Left lung (tissue), 4 donors: ENCODE measurements at regions not wholly inside any gene's neighbourhood (a gene's known extent, or its start where the extent isn't known, plus 50 kb on each side); places are given as distances from the start of the nearest gene placed in this dataset.
"Not testable (repeated sequence)": the region's sequence is repeated elsewhere in the genome, so short reads cannot be mapped to it uniquely, and the experiment has no call there.

ENCODE experiments used
- ATAC-seq: fragments of 200-7000 bp; cut with Tn5 transposase; one replicate; pipeline ENCODE4 v1.9.1; 2020; ENCODE audit warnings: moderate library complexity
- DNase-seq, 4 donors: peaks; one replicate each; pipeline ENCODE4 v3.0.0-alpha.2; 2013 to 2020
- H3K27ac ChIP-seq, 2 donors: fragments of 200-600 bp; sonication (generic) in 1 of 2; one replicate each; pipeline versions ENCODE4 v1.5.0 to v1.8.0; 2020 to 2021
- H3K27me3 ChIP-seq, 2 donors: fragments of 200-600 bp; sonication (generic) in 1 of 2; one replicate each; pipeline versions ENCODE4 v1.5.0 to v1.8.0; 2020 to 2021
- H3K36me3 ChIP-seq, 2 donors: fragments of 200-600 bp; sonication (generic) in 1 of 2; one replicate each; pipeline versions ENCODE4 v1.5.0 to v1.8.0; 2020 to 2021
- H3K4me1 ChIP-seq, 2 donors: fragments of 200-600 bp; one replicate each; pipeline ENCODE4 v1.8.0; 2021
- H3K4me3 ChIP-seq, 2 donors: fragments of 200-600 bp; sonication (generic) in 1 of 2; one replicate each; pipeline versions ENCODE4 v1.5.0 to v1.8.0; 2020 to 2021; ENCODE audit warnings: mild to moderate bottlenecking in 1 of 2
- H3K9me3 ChIP-seq, 2 donors: fragments of 200-600 bp; sonication (generic) in 1 of 2; one replicate each; pipeline versions ENCODE4 v1.5.0 to v1.8.0; 2020 to 2021
- CTCF ChIP-seq, 2 donors: fragments of 200-600 bp; sonication (generic) in 1 of 2; IDR thresholded peaks; one replicate each; pipeline versions ENCODE4 v1.5.0 to v1.8.0; 2021; ENCODE audit warnings: antibody characterized with exemption in 2 of 2
- intact Hi-C, 2 donors: fragments of 100-400 bp; cut with DNase I; formaldehyde crosslinking; loops; one replicate each; pipeline versions ENCODE4 v1.11.2 to v1.14.2; 2022
- donor health status: DM: no; HTN: yes; CAD: no.
- donor health status: DM: no; HTN: no; CAD: no.

- intact Hi-C loops = no loop called here
- DNase-seq = peak in 2 of 4 donors; percentile 43 to 81
- H3K27ac ChIP-seq = peak overlapping the region; percentile 68 to 80
Measured at GRCh38 chr20:60101201-60101890, 143.1 kb downstream of the CDH26 start.

GRCh38 chr20:60101891-60102281 lies 143.7 kb downstream of the CDH26 start:
- H3K27me3 ChIP-seq = no peaks in the 10 kb centered on the region
- DNase-seq (no peak), ATAC-seq (peak; percentile 6)
- no peaks in the 10 kb centered on the region for H3K36me3 ChIP-seq
- TF ChIP-seq CTCF (IDR thresholded peaks at IDR 0.05) = no peak
- H3K4me1 ChIP-seq = peaks cover 0 to 53% of the 10 kb centered on the region in 2 donors
- intact Hi-C loops = no loop called here
- no peaks in the 10 kb centered on the region for H3K9me3 ChIP-seq
- peak overlapping the region; percentile 68 to 80 for H3K27ac ChIP-seq
- no peak overlapping the region for H3K4me3 ChIP-seq

More at GRCh38 chr20:60101201-60101890, 143.1 kb downstream of the CDH26 start:
- Histone ChIP-seq H3K36me3 (no peaks in the 10 kb centered on the region), H3K4me1 (peaks cover 0 to 58% of the 10 kb centered on the region in 2 donors), H3K27me3 (no peaks in the 10 kb centered on the region), H3K4me3 (no peak overlapping the region), H3K9me3 (no peaks in the 10 kb centered on the region)
- ATAC-seq = peak; percentile 88
- TF ChIP-seq CTCF (IDR thresholded peaks at IDR 0.05) = no peak

GRCh38 chr20:60102665-60103210 lies 144.5 kb downstream of the CDH26 start:
- H3K9me3 ChIP-seq = no peaks in the 10 kb centered on the region
- DNase-seq (no peak), ATAC-seq (peak; percentile 17)
- H3K27ac ChIP-seq = peak overlapping the region in 1 of 2 donors; percentile 80
- no peaks in the 10 kb centered on the region for H3K36me3 ChIP-seq
- intact Hi-C loops = no loop called here
- peaks cover 0 to 47% of the 10 kb centered on the region in 2 donors for H3K4me1 ChIP-seq
- TF ChIP-seq CTCF (IDR thresholded peaks at IDR 0.05) = no peak
- no peak overlapping the region for H3K4me3 ChIP-seq
- no peaks in the 10 kb centered on the region for H3K27me3 ChIP-seq

GRCh38 chr20:60104993-60105803 lies 147.0 kb downstream of the CDH26 start:
- TF ChIP-seq CTCF (IDR thresholded peaks at IDR 0.05) = no peak
- H3K36me3 ChIP-seq = no peaks in the 10 kb centered on the region
- no peaks in the 10 kb centered on the region for H3K27me3 ChIP-seq
- peaks cover 0 to 44% of the 10 kb centered on the region in 2 donors for H3K4me1 ChIP-seq
- no peaks in the 10 kb centered on the region for H3K9me3 ChIP-seq
- no peak overlapping the region for H3K4me3 ChIP-seq
- peak overlapping the region in 1 of 2 donors; percentile 60 for H3K27ac ChIP-seq
- intact Hi-C loops = no loop called here
- ATAC-seq = no peak
- no peak for DNase-seq

GRCh38 chr20:60106186-60106585 lies 148.0 kb downstream of the CDH26 start:
- ATAC-seq, H3K9me3 ChIP-seq, H3K27me3 ChIP-seq, H3K4me3 ChIP-seq, DNase-seq, intact Hi-C loops, H3K36me3 ChIP-seq: not testable (repeated sequence)
- peaks cover 0 to 34% of the 10 kb centered on the region in 2 donors for H3K4me1 ChIP-seq
- H3K27ac ChIP-seq = peak overlapping the region in 1 of 2 donors; percentile 60
